Testis (tissue), 2 donors: ENCODE measurements at regions not wholly inside any gene's neighbourhood (a gene's known extent, or its start where the extent isn't known, plus 50 kb on each side); places are given as distances from the start of the nearest gene placed in this dataset.

Source experiments
- DNase-seq: peaks from one replicate; pipeline ENCODE4 v3.0.0-alpha.2; 2019
- H3K27ac ChIP-seq, 2 donors: fragments of 200-600 bp; sonication (generic); one replicate each; pipeline ENCODE4 v1.5.1; 2019
- H3K27me3 ChIP-seq: fragments of 200-600 bp; sonication (generic); one replicate; pipeline ENCODE4 v1.5.1; 2019
- H3K36me3 ChIP-seq: fragments of 200-600 bp; sonication (generic); one replicate; pipeline ENCODE4 v1.5.1; 2017; ENCODE audit warnings: low read depth; ENCODE audit errors: missing control alignments
- H3K4me1 ChIP-seq: fragments of 200-600 bp; sonication (generic); one replicate; pipeline ENCODE4 v1.5.1; 2019
- H3K4me3 ChIP-seq, 2 donors: fragments of 200-600 bp; sonication (generic); one replicate each; pipeline ENCODE4 v1.5.1; 2017 to 2019
- H3K9me3 ChIP-seq: fragments of 200-600 bp; sonication (generic); one replicate; pipeline ENCODE4 v1.5.1; 2017
- CTCF ChIP-seq, 3 experiments: fragments of 450-650 bp in 2 of 3; fragments of 200-600 bp in 1 of 3; sonication (generic) in 1 of 3; IDR thresholded peaks; one replicate each; pipeline ENCODE4 v1.5.1; 2016 to 2019; ENCODE audit warnings: antibody characterized with exemption in 3 of 3, mild to moderate bottlenecking in 2 of 3, moderate library complexity in 1 of 3
- POLR2A ChIP-seq: fragments of 450-650 bp; IDR thresholded peaks from one replicate; pipeline ENCODE4 v1.6.1; 2017; ENCODE audit warnings: antibody characterized with exemption, mild to moderate bottlenecking, moderate library complexity
- WGBS, 2 donors: methylation state at CpG; one replicate each; pipeline ENCODE4 v1.1.5; 2018; 5-methylcytosine and 5-hydroxymethylcytosine counted together
- intact Hi-C: fragments of 100-400 bp; cut with DNase I; formaldehyde crosslinking; loops from one replicate; pipeline ENCODE4 v1.15.1; 2023; ENCODE audit warnings: low total_unique reads

GRCh38 chr4:132269303-132269990, 879.6 kb upstream of the PCDH10 start:
- 89 to 94% methylated on average over 5 of the region's 5 CpGs for WGBS, 2 donors
- H3K27me3 ChIP-seq: no peaks in the 10 kb centered on the region
- H3K4me3 ChIP-seq: no peak overlapping the region

GRCh38 chr4:132275583-132276121, 873.4 kb upstream of the PCDH10 start:
- TF ChIP-seq CTCF (IDR thresholded peaks at IDR 0.05) (no peak), POLR2A (no peak)
- DNase-seq: no peak
- 79 to 80% methylated on average over 1 of the region's 1 CpG for WGBS, 2 donors
- intact Hi-C loops: no loop called here
- no peak overlapping the region for H3K27ac ChIP-seq
- H3K9me3 ChIP-seq: no peaks in the 10 kb centered on the region
- H3K36me3 ChIP-seq: no peaks in the 10 kb centered on the region
- no peaks in the 10 kb centered on the region for H3K27me3 ChIP-seq
- H3K4me3 ChIP-seq: no peak overlapping the region
- no peaks in the 10 kb centered on the region for H3K4me1 ChIP-seq

More at GRCh38 chr4:132269303-132269990, 879.6 kb upstream of the PCDH10 start:
- TF ChIP-seq CTCF (IDR thresholded peaks at IDR 0.05) (no peak), POLR2A (no peak)
- intact Hi-C loops: no loop called here
- Histone ChIP-seq H3K36me3 (no peaks in the 10 kb centered on the region), H3K27ac (no peak overlapping the region), H3K4me1 (no peaks in the 10 kb centered on the region), H3K9me3 (no peaks in the 10 kb centered on the region)
- DNase-seq: no peak

GRCh38 chr4:132276185-132276584, 872.9 kb upstream of the PCDH10 start:
- intact Hi-C loops: no loop called here
- Histone ChIP-seq H3K9me3 (no peaks in the 10 kb centered on the region), H3K27me3 (no peaks in the 10 kb centered on the region), H3K36me3 (no peaks in the 10 kb centered on the region), H3K4me3 (no peak overlapping the region), H3K27ac (no peak overlapping the region), H3K4me1 (no peaks in the 10 kb centered on the region)
- no peak for DNase-seq
- WGBS, 2 donors: 83 to 92% methylated on average over 4 of the region's 4 CpGs
- TF ChIP-seq POLR2A (no peak), CTCF (IDR thresholded peaks at IDR 0.05) (no peak)

GRCh38 chr4:132276989-132277388, 872.1 kb upstream of the PCDH10 start:
- no peak overlapping the region for H3K4me3 ChIP-seq
- no peaks in the 10 kb centered on the region for H3K36me3 ChIP-seq
- H3K4me1 ChIP-seq: no peaks in the 10 kb centered on the region
- intact Hi-C loops: no loop called here
- H3K27me3 ChIP-seq: no peaks in the 10 kb centered on the region
- no peak overlapping the region for H3K27ac ChIP-seq
- DNase-seq: no peak
- WGBS, 2 donors: 77 to 97% methylated on average over 2 of the region's 2 CpGs
- no peak for TF ChIP-seq CTCF (IDR thresholded peaks at IDR 0.05)
- TF ChIP-seq POLR2A: no peak
- no peaks in the 10 kb centered on the region for H3K9me3 ChIP-seq

- H3K4me3 ChIP-seq: no peak overlapping the region
- H3K27ac ChIP-seq: no peak overlapping the region
- no peaks in the 10 kb centered on the region for H3K36me3 ChIP-seq
- no peaks in the 10 kb centered on the region for H3K4me1 ChIP-seq
- TF ChIP-seq CTCF (IDR thresholded peaks at IDR 0.05) (no peak), POLR2A (no peak)
- H3K27me3 ChIP-seq: no peaks in the 10 kb centered on the region
- no peak for DNase-seq
- H3K9me3 ChIP-seq: no peaks in the 10 kb centered on the region
- intact Hi-C loops: no loop called here
- 66 to 79% methylated on average over 4 of the region's 4 CpGs for WGBS, 2 donors
Measured at GRCh38 chr4:132281733-132282132, 867.4 kb upstream of the PCDH10 start.
